Smooth muscle cell (in vitro differentiated cells): ENCODE measurements at regions not wholly inside any gene's neighbourhood (a gene's known extent, or its start where the extent isn't known, plus 50 kb on each side); places are given as distances from the start of the nearest gene placed in this dataset.
"Not testable (repeated sequence)": the region's sequence is repeated elsewhere in the genome, so short reads cannot be mapped to it uniquely, and the experiment has no call there.

Experiments
- DNase-seq: peaks from one replicate; lab custom pipeline; 2025; ENCODE audit not compliant: unreplicated experiment; lab: John Stamatoyannopoulos, UW
- H2AFZ ChIP-seq: fragments of 200-600 bp; sonication (generic); 2 replicates; pipeline ENCODE4 v1.6.0; 2016; ENCODE audit warnings: antibody characterized with exemption, low read depth, mild to moderate bottlenecking
- H3F3A ChIP-seq: fragments of 200-600 bp; sonication (generic); 2 replicates; pipeline ENCODE4 v1.6.0; 2017; ENCODE audit warnings: antibody characterized with exemption, low read depth
- H3K27ac ChIP-seq: fragments of 200-600 bp; sonication (generic); 2 replicates; pipeline ENCODE4 v1.5.1; 2016; ENCODE audit warnings: low read depth, mild to moderate bottlenecking
- H3K27me3 ChIP-seq: fragments of 200-600 bp; sonication (generic); 2 replicates; pipeline ENCODE4 v1.6.1; 2016; ENCODE audit warnings: low read depth, mild to moderate bottlenecking
- H3K36me3 ChIP-seq: fragments of 200-600 bp; sonication (generic); 2 replicates; pipeline ENCODE4 v1.5.1; 2016; ENCODE audit warnings: low read depth
- H3K4me1 ChIP-seq: fragments of 200-600 bp; sonication (generic); 2 replicates; pipeline ENCODE4 v1.5.1; 2016; ENCODE audit warnings: low read depth
- H3K4me2 ChIP-seq: fragments of 200-600 bp; sonication (generic); 2 replicates; pipeline ENCODE4 v1.6.0; 2016; ENCODE audit warnings: mild to moderate bottlenecking
- H3K4me3 ChIP-seq: fragments of 200-600 bp; sonication (generic); 2 replicates; pipeline ENCODE4 v1.5.1; 2016; ENCODE audit warnings: mild to moderate bottlenecking
- H3K79me2 ChIP-seq: fragments of 200-600 bp; sonication (generic); 2 replicates; pipeline ENCODE4 v1.6.0; 2016; ENCODE audit warnings: low read depth, mild to moderate bottlenecking
- H3K9ac ChIP-seq: fragments of 200-600 bp; sonication (generic); 2 replicates; pipeline ENCODE4 v1.6.0; 2016; ENCODE audit warnings: low read depth
- H3K9me3 ChIP-seq: fragments of 200-600 bp; sonication (generic); replicated peaks from 2 replicates; pipeline ENCODE4 v1.5.1; 2016; ENCODE audit warnings: low read depth
- H4K20me1 ChIP-seq: fragments of 200-600 bp; sonication (generic); 2 replicates; pipeline ENCODE4 v1.6.0; 2016; ENCODE audit warnings: low read depth
- CTCF ChIP-seq: fragments of 200-600 bp; sonication (generic); IDR thresholded peaks from 2 replicates; pipeline ENCODE4 v1.5.1; 2017; ENCODE audit warnings: borderline replicate concordance, mild to moderate bottlenecking, antibody characterized with exemption; ENCODE audit not compliant: insufficient read depth, poor library complexity, severe bottlenecking
- WGBS: methylation state at CpG from one replicate; pipeline ENCODE4 v1.1.7; 2016; ENCODE audit warnings: low lambda C conversion rate; 5-methylcytosine and 5-hydroxymethylcytosine counted together

GRCh38 chr11:89626366-89626765 lies 83.7 kb upstream of the TRIM77 start:
- H3K27ac ChIP-seq = no peak overlapping the region
- no peaks in the 10 kb centered on the region for H3F3A ChIP-seq
- H4K20me1 ChIP-seq = no peaks in the 10 kb centered on the region
- no peak overlapping the region for H3K9ac ChIP-seq
- no peak overlapping the region for H3K4me3 ChIP-seq
- DNase-seq = no peak
- no peak overlapping the region for H3K4me2 ChIP-seq
- H3K4me1 ChIP-seq = no peaks in the 10 kb centered on the region
- H3K36me3 ChIP-seq = no peaks in the 10 kb centered on the region
- H2AFZ ChIP-seq = no peak overlapping the region
- no peaks in the 10 kb centered on the region for H3K27me3 ChIP-seq
- H3K79me2 ChIP-seq = no peaks in the 10 kb centered on the region
- TF ChIP-seq CTCF = no peak
- no peaks in the 10 kb centered on the region for H3K9me3 ChIP-seq

GRCh38 chr11:89626881-89627280 lies 83.2 kb upstream of the TRIM77 start:
- DNase-seq, H3K4me1 ChIP-seq, H3K4me3 ChIP-seq, H3K79me2 ChIP-seq, H3K27ac ChIP-seq, H3K27me3 ChIP-seq, H3K9ac ChIP-seq, H3K9me3 ChIP-seq, H3K36me3 ChIP-seq, H2AFZ ChIP-seq, H4K20me1 ChIP-seq, H3F3A ChIP-seq, H3K4me2 ChIP-seq: not testable (repeated sequence)
- 89% methylated on average over 2 of the region's 2 CpGs for WGBS

- no peak overlapping the region for H3K9ac ChIP-seq
- H3K36me3 ChIP-seq = no peaks in the 10 kb centered on the region
- DNase-seq = no peak
- no peak for TF ChIP-seq CTCF
- H3K9me3 ChIP-seq = no peaks in the 10 kb centered on the region
- H3F3A ChIP-seq = no peaks in the 10 kb centered on the region
- no peaks in the 10 kb centered on the region for H3K79me2 ChIP-seq
- H3K4me3 ChIP-seq = no peak overlapping the region
- WGBS = 89% methylated on average over 1 of the region's 1 CpG
- H2AFZ ChIP-seq = no peak overlapping the region
- H4K20me1 ChIP-seq = no peaks in the 10 kb centered on the region
- no peaks in the 10 kb centered on the region for H3K27me3 ChIP-seq
- H3K4me1 ChIP-seq = no peaks in the 10 kb centered on the region
- no peak overlapping the region for H3K27ac ChIP-seq
- no peak overlapping the region for H3K4me2 ChIP-seq
Observed at GRCh38 chr11:89633135-89633705, 76.9 kb upstream of the TRIM77 start.

GRCh38 chr11:89640777-89641176 lies 69.3 kb upstream of the TRIM77 start:
- not testable (repeated sequence) for H2AFZ ChIP-seq, DNase-seq, H3K79me2 ChIP-seq, H3K27ac ChIP-seq, H3K4me2 ChIP-seq, H3K27me3 ChIP-seq, H3K4me3 ChIP-seq, H3K9ac ChIP-seq, H4K20me1 ChIP-seq, H3K4me1 ChIP-seq, H3K9me3 ChIP-seq, H3K36me3 ChIP-seq, H3F3A ChIP-seq
- WGBS = 65% methylated on average over 3 of the region's 3 CpGs

- H3K9me3 ChIP-seq, H3K27ac ChIP-seq, H3K4me1 ChIP-seq, H4K20me1 ChIP-seq, H3K9ac ChIP-seq, H3K79me2 ChIP-seq, DNase-seq, H3F3A ChIP-seq, H2AFZ ChIP-seq, H3K4me3 ChIP-seq, H3K27me3 ChIP-seq, H3K4me2 ChIP-seq, H3K36me3 ChIP-seq: not testable (repeated sequence)
- 96% methylated on average over 1 of the region's 1 CpG for WGBS
Observed at GRCh38 chr11:89648232-89648631, 61.9 kb upstream of the TRIM77 start.

GRCh38 chr11:89648996-89649395 lies 61.1 kb upstream of the TRIM77 start:
- H3K79me2 ChIP-seq, H3K9me3 ChIP-seq, H3K4me3 ChIP-seq, H3K9ac ChIP-seq, H3K27me3 ChIP-seq, H2AFZ ChIP-seq, H3K36me3 ChIP-seq, H3K27ac ChIP-seq, H3K4me1 ChIP-seq, H3K4me2 ChIP-seq, H3F3A ChIP-seq, DNase-seq, H4K20me1 ChIP-seq: not testable (repeated sequence)
- WGBS = 92% methylated on average over 5 of the region's 5 CpGs

GRCh38 chr11:89654669-89655068 lies 55.4 kb upstream of the TRIM77 start:
- H3F3A ChIP-seq, H3K9ac ChIP-seq, H4K20me1 ChIP-seq, H3K27me3 ChIP-seq, H3K4me2 ChIP-seq, DNase-seq, H3K4me3 ChIP-seq, H3K79me2 ChIP-seq, H3K4me1 ChIP-seq, H3K36me3 ChIP-seq, H3K9me3 ChIP-seq, H3K27ac ChIP-seq, H2AFZ ChIP-seq: not testable (repeated sequence)
- 82% methylated on average over 2 of the region's 2 CpGs for WGBS
